22Rv1 (cell line): ENCODE measurements at regions not wholly inside any gene's neighbourhood (a gene's known extent, or its start where the extent isn't known, plus 50 kb on each side); places are given as distances from the start of the nearest gene placed in this dataset.

Experiments used
- H3K27ac ChIP-seq: fragments of 450-650 bp; 2 replicates; pipeline ENCODE4 v1.5.1; 2017
- ZFX ChIP-seq: fragments of 450-650 bp; IDR thresholded peaks from 2 replicates; pipeline ENCODE4 v1.6.1; 2017; ENCODE audit warnings: antibody characterized with exemption, borderline replicate concordance
- TF ChIP-seq, protein P1 (sequence below): fragments of 450-650 bp; IDR thresholded peaks from 2 replicates; pipeline ENCODE4 v1.5.1; 2017; ENCODE audit warnings: mild to moderate bottlenecking

DNA sequence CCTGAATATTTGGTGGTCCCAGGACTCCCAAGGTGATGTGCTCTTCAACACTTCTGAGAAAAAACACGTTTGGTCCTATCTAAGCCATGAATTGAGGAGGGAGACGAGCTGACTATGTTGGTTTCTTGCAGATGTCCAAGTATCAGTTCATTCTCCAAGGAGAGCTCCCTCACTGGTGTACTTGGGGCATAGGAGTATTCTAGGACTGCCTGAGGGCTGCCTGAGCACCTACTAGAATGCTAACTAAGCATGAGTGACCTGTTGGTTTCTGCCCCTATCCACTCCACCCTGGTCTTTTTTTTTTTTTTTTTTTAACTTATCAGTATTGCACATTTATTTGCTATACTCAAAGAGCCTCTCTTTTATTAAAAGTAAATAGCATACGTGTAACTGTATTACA, 200.5 kb upstream of the FANCL start:
- TF ChIP-seq ZFX = no peak
- TF ChIP-seq, protein P1, sequence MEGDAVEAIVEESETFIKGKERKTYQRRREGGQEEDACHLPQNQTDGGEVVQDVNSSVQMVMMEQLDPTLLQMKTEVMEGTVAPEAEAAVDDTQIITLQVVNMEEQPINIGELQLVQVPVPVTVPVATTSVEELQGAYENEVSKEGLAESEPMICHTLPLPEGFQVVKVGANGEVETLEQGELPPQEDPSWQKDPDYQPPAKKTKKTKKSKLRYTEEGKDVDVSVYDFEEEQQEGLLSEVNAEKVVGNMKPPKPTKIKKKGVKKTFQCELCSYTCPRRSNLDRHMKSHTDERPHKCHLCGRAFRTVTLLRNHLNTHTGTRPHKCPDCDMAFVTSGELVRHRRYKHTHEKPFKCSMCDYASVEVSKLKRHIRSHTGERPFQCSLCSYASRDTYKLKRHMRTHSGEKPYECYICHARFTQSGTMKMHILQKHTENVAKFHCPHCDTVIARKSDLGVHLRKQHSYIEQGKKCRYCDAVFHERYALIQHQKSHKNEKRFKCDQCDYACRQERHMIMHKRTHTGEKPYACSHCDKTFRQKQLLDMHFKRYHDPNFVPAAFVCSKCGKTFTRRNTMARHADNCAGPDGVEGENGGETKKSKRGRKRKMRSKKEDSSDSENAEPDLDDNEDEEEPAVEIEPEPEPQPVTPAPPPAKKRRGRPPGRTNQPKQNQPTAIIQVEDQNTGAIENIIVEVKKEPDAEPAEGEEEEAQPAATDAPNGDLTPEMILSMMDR = no peak
- H3K27ac ChIP-seq = no peak overlapping the region

DNA sequence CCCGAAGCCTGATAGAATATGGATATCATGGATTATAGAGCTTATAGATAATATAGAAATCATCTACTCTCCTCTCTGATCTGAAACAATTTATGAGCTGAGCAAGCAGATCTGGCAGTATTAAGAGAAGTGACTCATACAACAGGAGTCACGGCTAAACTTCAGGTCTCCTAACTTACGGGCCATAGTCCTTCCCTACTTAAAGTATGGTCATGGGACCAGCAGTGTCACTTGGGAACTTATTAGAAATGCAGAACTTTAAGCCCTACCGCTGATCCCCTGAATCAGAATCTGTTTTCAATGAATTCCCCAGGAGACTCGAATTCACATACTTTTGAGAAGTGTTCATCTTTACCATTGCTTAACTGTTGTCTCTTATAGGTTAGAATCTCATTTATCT, 195.7 kb upstream of the FANCL start:
- H3K27ac ChIP-seq = no peak overlapping the region
- TF ChIP-seq, protein P1 = no peak
- TF ChIP-seq ZFX = no peak

DNA sequence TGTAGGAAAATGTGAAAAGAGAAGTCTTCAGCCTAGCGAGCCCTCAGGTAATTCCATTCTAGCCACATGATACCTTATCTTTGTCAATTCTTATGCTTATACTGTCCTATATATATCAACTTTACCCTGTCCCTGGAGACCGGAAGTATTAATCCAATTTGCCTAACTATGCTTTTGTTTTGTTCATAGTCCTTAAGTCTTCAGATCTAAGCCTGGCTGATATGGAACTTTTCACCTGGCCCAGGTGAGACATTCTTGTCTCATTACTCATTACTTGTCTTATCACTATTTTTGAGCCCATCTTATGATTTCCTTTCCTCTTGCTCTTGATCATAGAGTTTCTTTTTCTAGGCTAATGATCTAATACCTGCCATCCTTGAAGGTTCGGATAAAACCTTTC, 194.1 kb upstream of the FANCL start:
- H3K27ac ChIP-seq = no peak overlapping the region
- TF ChIP-seq ZFX = no peak
- TF ChIP-seq, protein P1 = no peak

DNA sequence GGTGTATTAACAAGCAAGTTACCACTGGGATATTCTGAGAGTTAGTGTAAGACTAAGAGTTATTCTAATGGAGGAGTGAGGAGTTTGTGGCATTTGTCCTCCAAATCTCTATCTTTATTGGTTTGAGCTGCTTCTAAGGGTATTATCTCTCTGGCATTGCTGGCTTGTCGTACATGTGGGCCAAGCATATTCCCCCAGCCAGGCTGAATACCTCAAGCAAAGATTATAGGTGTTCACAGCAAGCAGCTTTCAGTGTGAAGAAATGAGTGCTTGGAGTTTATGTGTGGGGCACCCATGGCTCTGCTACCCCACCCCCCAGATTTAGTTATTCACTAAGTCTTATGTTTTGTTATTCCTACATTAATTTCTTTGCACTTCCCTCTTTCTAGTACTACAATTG, 193.6 kb upstream of the FANCL start:
- TF ChIP-seq, protein P1 = no peak
- TF ChIP-seq ZFX = no peak
- H3K27ac ChIP-seq = no peak overlapping the region

DNA sequence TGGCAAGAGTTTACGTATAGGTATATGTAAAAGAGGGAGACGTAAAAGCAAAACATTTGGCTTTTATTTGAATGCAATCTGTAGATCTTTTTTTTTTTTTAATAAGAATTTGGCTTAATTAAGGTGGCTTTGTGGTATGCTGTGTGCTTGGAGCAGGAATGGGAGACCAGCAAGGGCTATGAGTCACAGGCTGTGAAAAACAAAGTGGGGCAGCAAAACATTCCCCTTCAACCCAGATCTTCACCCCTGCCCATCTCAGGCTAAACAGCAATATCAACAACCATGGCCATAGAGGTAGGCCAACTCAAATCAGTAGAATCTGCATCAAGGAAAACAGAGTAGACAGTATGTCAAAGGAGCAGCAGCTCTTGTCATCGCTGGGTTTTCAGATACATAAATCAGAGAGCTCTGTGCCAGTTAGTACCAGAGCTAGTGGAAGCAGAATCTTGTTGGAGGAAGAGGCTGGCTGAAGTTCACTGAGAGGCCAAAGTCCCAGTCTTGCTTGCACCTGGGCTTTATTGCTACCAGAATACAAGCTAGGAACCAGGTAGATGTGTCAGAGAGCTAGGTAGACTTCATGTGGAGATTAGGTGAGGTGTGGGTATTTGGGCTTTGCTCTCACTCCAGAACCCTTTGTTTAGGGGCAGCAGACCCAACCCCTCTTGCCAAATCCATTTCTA, 191.5 kb upstream of the FANCL start:
- TF ChIP-seq, protein P1 = no peak
- TF ChIP-seq ZFX = no peak
- no peak overlapping the region for H3K27ac ChIP-seq

DNA sequence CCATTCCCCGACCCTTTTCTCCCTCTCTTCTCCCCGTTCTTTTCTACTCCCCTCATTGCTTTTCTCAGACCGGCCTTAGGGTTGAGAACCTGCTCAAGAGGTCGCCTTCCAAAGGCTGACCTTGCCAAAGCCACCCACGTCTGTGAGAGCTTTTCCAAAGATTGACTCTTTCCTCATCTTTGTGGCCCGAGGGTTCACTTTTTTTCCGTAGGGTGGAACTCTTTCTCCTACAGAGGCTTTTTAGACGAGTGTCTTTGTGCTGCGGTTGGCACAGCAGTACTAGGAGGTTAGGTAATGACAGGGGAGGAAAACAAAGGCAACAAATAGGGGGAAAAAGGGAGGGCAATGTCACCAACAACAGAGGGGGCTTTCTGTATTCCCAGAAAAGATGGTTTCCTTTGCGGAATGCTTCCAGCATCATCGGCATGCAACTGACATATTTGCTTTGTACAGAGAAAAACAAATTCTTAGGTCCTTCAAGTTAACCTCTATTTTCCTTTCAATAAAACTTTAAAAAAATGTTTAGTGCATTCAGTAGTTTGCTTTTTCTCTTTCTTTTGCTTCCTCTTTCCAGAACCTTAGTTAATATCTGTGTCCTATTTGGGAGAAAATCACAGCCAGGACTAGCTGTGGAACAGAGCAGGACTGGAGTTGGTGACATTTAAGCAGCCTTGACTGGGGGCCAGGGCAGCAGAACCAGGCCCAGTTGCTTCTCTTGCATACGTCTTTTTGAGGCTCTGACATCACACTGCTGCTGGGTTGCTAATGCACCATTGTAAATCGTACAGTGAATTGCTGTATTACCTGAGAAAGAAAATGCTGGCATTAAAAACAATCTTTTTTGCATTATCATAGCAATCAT, 188.1 kb upstream of the FANCL start:
- TF ChIP-seq ZFX = no peak
- no peak overlapping the region for H3K27ac ChIP-seq

DNA sequence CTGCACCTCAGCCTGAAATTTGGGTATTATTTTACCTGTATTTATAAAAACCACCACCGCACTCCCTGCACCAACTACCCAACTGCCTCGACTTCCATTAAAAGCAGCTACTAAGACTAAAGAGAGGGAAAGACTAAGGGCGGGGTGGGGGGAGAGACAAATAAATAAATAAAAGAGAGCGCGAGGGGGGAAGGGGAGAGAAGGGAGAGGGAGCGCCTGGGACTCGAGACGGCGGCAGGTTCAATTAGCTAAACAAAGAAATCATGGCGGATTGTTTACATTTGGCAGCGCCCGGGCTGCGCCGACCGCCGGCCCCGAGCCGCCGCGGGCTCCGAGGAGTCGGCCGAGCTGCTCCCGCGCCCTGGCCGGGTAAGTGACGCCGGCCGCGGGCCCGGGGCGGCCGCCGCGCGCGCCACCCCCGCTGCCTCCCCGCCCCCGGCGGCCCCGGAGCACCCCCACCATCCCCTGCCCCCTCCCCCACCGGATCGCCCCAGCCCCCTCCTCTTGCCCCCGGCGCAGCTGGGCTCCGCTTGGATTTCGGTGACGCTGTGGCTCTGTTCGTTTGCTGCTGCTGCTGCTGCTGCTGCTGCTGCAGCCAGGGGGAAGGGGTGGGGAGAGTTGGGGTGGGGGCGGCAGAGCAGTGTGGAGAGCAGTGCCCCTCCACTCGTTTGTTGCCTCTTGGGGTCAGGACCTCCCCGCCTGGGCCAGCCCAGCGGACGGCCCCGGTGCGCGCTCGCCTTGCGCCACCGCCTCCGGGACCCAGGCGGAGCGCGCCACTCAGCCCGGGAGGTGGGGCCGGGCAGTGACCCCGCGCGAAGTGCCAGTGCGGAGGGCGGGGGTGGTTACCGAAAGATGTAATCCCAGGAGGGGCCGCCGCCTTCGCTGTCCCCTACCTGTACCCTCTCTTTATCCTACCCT, 187.2 kb upstream of the FANCL start:
- H3K27ac ChIP-seq = peak overlapping the region; percentile 69
- TF ChIP-seq, protein P1 = no peak
- TF ChIP-seq ZFX = no peak
